ENCODE measurements at regions not wholly inside any gene's neighbourhood (a gene's known extent, or its start where the extent isn't known, plus 50 kb on each side); places are given as distances from the start of the nearest gene placed in this dataset.

GRCh38 chr3:28645149-28645548, 296.5 kb upstream of the AZI2 start (continued):
- no peak for TF ChIP-seq CBX8 (IDR thresholded peaks at IDR 0.05; ENCODE audit: borderline replicate concordance, low read depth, low read length)

Measured in H1 (cell line).